Nephron progenitor cell (in vitro differentiated cells): ENCODE measurements at regions not wholly inside any gene's neighbourhood (a gene's known extent, or its start where the extent isn't known, plus 50 kb on each side); places are given as distances from the start of the nearest gene placed in this dataset.
A peak's percentile ranks its signal among the peaks of the same experiment; 100 is the strongest.

Experiments
- DNase-seq: peaks from one replicate; pipeline ENCODE4 v3.0.0; 2021
- H3K27ac Mint-ChIP-seq: 2 replicates; pipeline ENCODE4 v1.8.0; 2021; ENCODE audit warnings: mild to moderate bottlenecking, moderate library complexity, mixed read lengths
- H3K27me3 Mint-ChIP-seq: 2 replicates; pipeline ENCODE4 v1.8.0; 2021; ENCODE audit warnings: mild to moderate bottlenecking, low read depth, mixed read lengths; ENCODE audit not compliant: poor library complexity
- H3K36me3 Mint-ChIP-seq: 2 replicates; pipeline ENCODE4 v1.8.0; 2021; ENCODE audit warnings: low read depth, mixed read lengths
- H3K4me1 Mint-ChIP-seq: 2 replicates; pipeline ENCODE4 v1.8.0; 2021; ENCODE audit warnings: mixed read lengths
- H3K4me3 Mint-ChIP-seq: 2 replicates; pipeline ENCODE4 v1.8.0; 2021; ENCODE audit warnings: mild to moderate bottlenecking, moderate library complexity, mixed read lengths
- H3K9me3 Mint-ChIP-seq: 2 replicates; pipeline ENCODE4 v1.8.0; 2021; ENCODE audit warnings: mild to moderate bottlenecking, moderate library complexity, mixed read lengths
- TF ChIP-seq, protein P1 (sequence below): fragments of 200-600 bp; sonication (generic); IDR thresholded peaks from 2 replicates; pipeline ENCODE4 v1.5.0; 2021; ENCODE audit warnings: antibody characterized with exemption

DNA sequence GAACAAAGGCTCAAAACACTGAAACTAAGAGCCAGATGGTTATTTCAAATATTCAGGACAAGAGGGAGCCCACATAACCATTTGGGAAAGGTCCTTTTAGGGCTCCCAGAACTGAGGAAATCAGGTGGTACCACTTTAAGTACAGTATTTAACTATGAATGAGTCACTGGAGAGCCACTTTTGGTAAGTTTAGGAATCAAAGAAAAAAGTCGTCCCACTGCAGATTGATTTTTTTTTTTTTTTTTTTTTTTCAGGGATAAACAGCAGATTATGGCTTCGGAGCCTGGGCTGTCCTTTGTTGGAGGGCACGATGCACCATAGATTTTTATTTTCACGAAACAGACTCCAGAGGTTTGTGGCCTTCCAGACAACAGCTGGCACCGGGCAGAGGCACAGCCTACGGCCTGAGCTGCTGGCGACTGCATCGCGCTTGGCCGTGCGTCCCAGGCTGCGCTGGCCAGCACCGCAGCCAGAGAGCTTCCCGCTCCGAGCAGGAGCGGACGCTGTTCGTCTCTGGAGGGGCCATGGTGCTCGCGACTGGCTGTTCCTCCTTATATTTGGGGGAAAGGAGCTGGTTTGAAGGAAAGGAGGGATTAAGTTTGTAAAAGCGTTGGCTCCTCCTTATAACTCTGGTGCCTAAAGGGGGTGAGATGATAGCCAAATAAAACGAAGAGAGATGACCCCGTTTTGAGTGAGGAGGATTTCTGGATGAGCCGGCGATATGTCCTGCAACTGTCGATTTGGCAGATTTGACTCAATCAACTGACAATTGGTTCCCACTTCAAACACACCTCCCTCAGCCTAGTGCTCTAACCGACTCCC is 152.9 kb upstream of the GOLIM4 start:
- no peaks in the 10 kb centered on the region for H3K9me3 Mint-ChIP-seq
- H3K36me3 Mint-ChIP-seq: peaks cover 6% of the 10 kb centered on the region
- H3K27me3 Mint-ChIP-seq: no peaks in the 10 kb centered on the region
- H3K4me1 Mint-ChIP-seq: peaks cover 49% of the 10 kb centered on the region
- peak overlapping the region; percentile 94 for H3K4me3 Mint-ChIP-seq
- DNase-seq: peak; percentile 63
- TF ChIP-seq, protein P1, sequence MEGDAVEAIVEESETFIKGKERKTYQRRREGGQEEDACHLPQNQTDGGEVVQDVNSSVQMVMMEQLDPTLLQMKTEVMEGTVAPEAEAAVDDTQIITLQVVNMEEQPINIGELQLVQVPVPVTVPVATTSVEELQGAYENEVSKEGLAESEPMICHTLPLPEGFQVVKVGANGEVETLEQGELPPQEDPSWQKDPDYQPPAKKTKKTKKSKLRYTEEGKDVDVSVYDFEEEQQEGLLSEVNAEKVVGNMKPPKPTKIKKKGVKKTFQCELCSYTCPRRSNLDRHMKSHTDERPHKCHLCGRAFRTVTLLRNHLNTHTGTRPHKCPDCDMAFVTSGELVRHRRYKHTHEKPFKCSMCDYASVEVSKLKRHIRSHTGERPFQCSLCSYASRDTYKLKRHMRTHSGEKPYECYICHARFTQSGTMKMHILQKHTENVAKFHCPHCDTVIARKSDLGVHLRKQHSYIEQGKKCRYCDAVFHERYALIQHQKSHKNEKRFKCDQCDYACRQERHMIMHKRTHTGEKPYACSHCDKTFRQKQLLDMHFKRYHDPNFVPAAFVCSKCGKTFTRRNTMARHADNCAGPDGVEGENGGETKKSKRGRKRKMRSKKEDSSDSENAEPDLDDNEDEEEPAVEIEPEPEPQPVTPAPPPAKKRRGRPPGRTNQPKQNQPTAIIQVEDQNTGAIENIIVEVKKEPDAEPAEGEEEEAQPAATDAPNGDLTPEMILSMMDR: no peak
- H3K27ac Mint-ChIP-seq: peak overlapping the region; percentile 93

DNA sequence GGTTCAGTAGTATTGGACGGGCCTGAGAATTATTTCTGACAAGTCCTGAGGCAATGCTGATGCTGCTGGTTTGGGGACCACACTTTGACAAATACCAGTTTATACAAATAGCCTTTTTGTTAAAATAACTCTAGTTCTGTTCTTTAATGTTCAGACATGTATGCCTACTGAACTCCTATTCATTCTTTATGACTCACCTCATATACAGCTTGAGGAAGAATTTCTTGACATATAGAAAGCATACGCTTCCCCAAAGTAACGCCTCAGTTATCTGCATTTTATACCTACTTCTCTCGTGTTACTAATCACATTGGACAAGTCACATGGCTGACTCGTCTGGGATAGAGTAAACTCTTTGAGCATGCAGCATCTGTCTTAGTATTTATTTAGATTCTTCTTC is 145.4 kb upstream of the GOLIM4 start:
- no peak for DNase-seq
- Mint-ChIP-seq H3K27ac (no peak overlapping the region), H3K9me3 (peaks cover 5% of the 10 kb centered on the region), H3K27me3 (peaks cover 3% of the 10 kb centered on the region), H3K4me1 (peaks cover 9% of the 10 kb centered on the region), H3K36me3 (no peaks in the 10 kb centered on the region), H3K4me3 (no peak overlapping the region)
- TF ChIP-seq, protein P1: no peak

DNA sequence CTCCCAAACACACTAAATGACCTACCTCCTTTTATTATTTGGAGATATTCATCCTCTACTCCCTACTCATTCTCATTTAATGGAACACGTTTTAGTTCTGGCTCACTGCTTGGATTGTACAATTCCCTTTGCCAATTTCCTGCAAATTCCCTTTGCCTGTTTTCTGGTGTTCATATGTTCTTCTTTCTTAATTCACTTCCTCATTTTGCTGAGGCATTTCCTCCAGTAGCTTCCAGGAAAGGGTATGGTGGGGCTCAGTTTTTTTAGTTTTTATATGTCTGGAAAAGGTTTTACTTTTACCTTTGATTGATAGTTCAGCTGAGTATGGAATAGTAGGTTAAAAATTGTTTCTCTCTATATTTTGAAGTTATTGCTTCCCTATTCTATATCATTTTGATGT is 143.6 kb upstream of the GOLIM4 start:
- Mint-ChIP-seq H3K36me3 (no peaks in the 10 kb centered on the region), H3K27me3 (peaks cover 3% of the 10 kb centered on the region), H3K4me3 (no peak overlapping the region), H3K9me3 (peaks cover 5% of the 10 kb centered on the region), H3K27ac (no peak overlapping the region), H3K4me1 (no peaks in the 10 kb centered on the region)
- no peak for DNase-seq
- TF ChIP-seq, protein P1: no peak

DNA sequence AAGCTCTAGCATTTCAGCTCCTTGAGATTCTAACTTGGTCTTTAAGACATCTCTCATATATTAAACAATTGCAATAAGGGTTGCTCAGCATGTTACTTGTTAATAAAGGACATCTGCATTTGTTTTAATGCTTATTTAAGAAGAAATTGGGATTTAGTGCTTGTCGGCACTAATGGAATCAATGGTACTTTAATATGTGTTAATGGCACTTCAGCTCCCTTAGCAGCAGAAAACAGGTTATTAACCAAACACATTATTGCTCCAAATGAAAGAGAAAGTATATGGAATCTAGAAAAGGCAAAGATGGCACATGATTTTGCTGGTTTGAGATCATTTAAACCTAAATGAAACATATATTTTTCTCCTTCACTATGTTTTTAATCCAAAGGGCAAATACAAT is 137.3 kb upstream of the GOLIM4 start:
- H3K4me1 Mint-ChIP-seq: no peaks in the 10 kb centered on the region
- no peaks in the 10 kb centered on the region for H3K9me3 Mint-ChIP-seq
- H3K36me3 Mint-ChIP-seq: no peaks in the 10 kb centered on the region
- H3K4me3 Mint-ChIP-seq: no peak overlapping the region
- TF ChIP-seq, protein P1: no peak
- DNase-seq: no peak
- H3K27me3 Mint-ChIP-seq: peaks cover 6% of the 10 kb centered on the region
- no peak overlapping the region for H3K27ac Mint-ChIP-seq

DNA sequence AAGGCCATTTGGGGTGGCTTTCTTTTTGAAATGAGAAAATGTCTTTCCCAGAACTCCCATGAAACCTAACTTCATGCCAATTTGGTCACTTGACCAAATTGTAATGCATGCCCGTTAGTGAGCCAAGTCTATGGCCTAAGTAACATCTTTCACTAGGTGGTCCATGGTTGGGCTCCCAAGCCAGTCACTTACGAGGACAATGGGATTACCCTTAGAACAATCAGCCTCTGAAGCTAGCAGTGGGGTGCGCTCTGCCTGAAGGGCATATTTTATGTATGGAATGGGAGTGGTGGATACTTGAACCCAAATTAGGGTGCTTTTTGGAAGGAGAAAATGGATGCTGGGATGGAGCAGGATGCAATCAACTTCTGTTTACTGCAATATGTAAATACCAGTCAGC is 127.4 kb upstream of the GOLIM4 start:
- H3K4me3 Mint-ChIP-seq: no peak overlapping the region
- TF ChIP-seq, protein P1: no peak
- H3K4me1 Mint-ChIP-seq: no peaks in the 10 kb centered on the region
- H3K27ac Mint-ChIP-seq: no peak overlapping the region
- H3K36me3 Mint-ChIP-seq: no peaks in the 10 kb centered on the region
- H3K27me3 Mint-ChIP-seq: no peaks in the 10 kb centered on the region
- H3K9me3 Mint-ChIP-seq: no peaks in the 10 kb centered on the region
- no peak for DNase-seq

DNA sequence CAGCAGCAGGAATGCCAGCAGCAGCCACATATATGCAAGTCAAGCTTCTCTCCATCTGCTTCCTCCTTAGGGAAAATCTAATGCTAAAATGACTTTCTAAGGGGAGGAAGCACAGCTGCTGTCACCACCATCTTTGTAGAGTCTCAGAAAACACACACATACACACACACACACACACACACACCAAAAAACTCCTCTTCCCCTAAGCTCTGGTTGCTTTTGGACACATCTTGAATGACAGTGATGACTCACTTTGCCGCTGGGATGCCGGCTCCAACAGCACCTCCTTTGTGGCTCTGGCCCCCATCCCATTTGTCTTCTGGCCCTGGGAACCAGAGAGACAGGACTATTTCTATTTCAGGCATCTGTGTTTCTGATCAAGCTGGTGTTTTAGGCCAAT is 124.8 kb upstream of the GOLIM4 start:
- Mint-ChIP-seq H3K9me3 (no peaks in the 10 kb centered on the region), H3K27ac (no peak overlapping the region), H3K27me3 (no peaks in the 10 kb centered on the region), H3K4me1 (no peaks in the 10 kb centered on the region), H3K36me3 (no peaks in the 10 kb centered on the region), H3K4me3 (no peak overlapping the region)
- TF ChIP-seq, protein P1: no peak
- DNase-seq: no peak
